ENCODE measurements at regions not wholly inside any gene's neighbourhood (a gene's known extent, or its start where the extent isn't known, plus 50 kb on each side); places are given as distances from the start of the nearest gene placed in this dataset.

DNA sequence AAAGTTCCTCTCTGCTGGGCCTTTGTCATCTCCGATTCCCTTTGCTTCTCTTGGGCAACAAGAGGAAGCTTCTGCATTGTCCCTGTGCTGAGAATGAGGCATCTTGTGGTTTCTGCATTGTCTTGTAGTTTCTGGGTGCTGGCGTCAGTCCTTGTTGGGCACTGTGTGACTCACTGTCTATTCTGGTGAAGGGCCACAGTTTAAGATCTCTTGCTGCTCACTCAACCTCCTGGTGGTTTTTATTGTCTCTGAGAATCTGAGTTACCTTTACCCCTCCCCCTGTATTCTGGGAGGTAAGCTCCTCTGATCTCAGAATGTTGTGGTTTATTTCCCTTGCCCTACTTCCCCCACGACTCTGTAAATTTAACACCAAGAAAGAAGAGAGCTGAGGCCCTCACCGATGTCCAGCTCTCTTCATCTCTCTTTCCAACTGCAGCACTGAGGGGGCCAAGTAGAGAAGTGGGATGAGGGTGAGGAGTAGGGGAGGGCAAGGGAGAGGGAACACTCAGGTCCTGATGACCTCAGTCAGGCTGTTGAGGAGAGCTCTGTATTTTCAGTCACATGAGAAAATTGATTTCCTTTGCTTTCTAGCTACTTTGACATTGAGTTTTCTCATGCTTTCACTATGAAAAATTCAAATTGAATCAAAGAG lies 441.6 kb upstream of the PITX2 start:
- DNase-seq (ENCODE audit: low spot score) = no peak
- no peaks in the 10 kb centered on the region for H3K9me3 Mint-ChIP-seq (ENCODE audit: unreplicated experiment)
- H3K36me3 Mint-ChIP-seq (ENCODE audit: low read depth, unreplicated experiment) = no peaks in the 10 kb centered on the region
- H3K4me3 Mint-ChIP-seq (ENCODE audit: unreplicated experiment) = no peak overlapping the region
- peaks cover 1% of the 10 kb centered on the region for H3K27me3 Mint-ChIP-seq (ENCODE audit: unreplicated experiment)
- TF ChIP-seq, protein P1, sequence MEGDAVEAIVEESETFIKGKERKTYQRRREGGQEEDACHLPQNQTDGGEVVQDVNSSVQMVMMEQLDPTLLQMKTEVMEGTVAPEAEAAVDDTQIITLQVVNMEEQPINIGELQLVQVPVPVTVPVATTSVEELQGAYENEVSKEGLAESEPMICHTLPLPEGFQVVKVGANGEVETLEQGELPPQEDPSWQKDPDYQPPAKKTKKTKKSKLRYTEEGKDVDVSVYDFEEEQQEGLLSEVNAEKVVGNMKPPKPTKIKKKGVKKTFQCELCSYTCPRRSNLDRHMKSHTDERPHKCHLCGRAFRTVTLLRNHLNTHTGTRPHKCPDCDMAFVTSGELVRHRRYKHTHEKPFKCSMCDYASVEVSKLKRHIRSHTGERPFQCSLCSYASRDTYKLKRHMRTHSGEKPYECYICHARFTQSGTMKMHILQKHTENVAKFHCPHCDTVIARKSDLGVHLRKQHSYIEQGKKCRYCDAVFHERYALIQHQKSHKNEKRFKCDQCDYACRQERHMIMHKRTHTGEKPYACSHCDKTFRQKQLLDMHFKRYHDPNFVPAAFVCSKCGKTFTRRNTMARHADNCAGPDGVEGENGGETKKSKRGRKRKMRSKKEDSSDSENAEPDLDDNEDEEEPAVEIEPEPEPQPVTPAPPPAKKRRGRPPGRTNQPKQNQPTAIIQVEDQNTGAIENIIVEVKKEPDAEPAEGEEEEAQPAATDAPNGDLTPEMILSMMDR (IDR thresholded peaks at IDR 0.05; ENCODE audit: unreplicated experiment) = no peak
- no peaks in the 10 kb centered on the region for H3K4me1 Mint-ChIP-seq (ENCODE audit: unreplicated experiment)
- H3K27ac Mint-ChIP-seq (ENCODE audit: unreplicated experiment) = no peak overlapping the region

- no peak for DNase-seq (ENCODE audit: low spot score)
- no peaks in the 10 kb centered on the region for H3K36me3 Mint-ChIP-seq (ENCODE audit: low read depth, unreplicated experiment)
- TF ChIP-seq, protein P1 (IDR thresholded peaks at IDR 0.05; ENCODE audit: unreplicated experiment) = no peak
Measured at GRCh38 chr4:111066001-111066400, 443.1 kb upstream of the PITX2 start.

GRCh38 chr4:111066447-111066846 lies 443.6 kb upstream of the PITX2 start:
- H3K36me3 Mint-ChIP-seq (ENCODE audit: low read depth, unreplicated experiment) = no peaks in the 10 kb centered on the region
- no peak overlapping the region for H3K27ac Mint-ChIP-seq (ENCODE audit: unreplicated experiment)
- no peak for DNase-seq (ENCODE audit: low spot score)
- H3K4me1 Mint-ChIP-seq (ENCODE audit: unreplicated experiment) = no peaks in the 10 kb centered on the region
- peaks cover 1% of the 10 kb centered on the region for H3K27me3 Mint-ChIP-seq (ENCODE audit: unreplicated experiment)
- H3K4me3 Mint-ChIP-seq (ENCODE audit: unreplicated experiment) = no peak overlapping the region
- TF ChIP-seq, protein P1 (IDR thresholded peaks at IDR 0.05; ENCODE audit: unreplicated experiment) = no peak
- H3K9me3 Mint-ChIP-seq (ENCODE audit: unreplicated experiment) = no peaks in the 10 kb centered on the region

More at GRCh38 chr4:111066001-111066400, 443.1 kb upstream of the PITX2 start:
- Mint-ChIP-seq H3K27ac (ENCODE audit: unreplicated experiment) (no peak overlapping the region), H3K27me3 (ENCODE audit: unreplicated experiment) (peaks cover 1% of the 10 kb centered on the region), H3K9me3 (ENCODE audit: unreplicated experiment) (no peaks in the 10 kb centered on the region), H3K4me1 (ENCODE audit: unreplicated experiment) (no peaks in the 10 kb centered on the region), H3K4me3 (ENCODE audit: unreplicated experiment) (no peak overlapping the region)

DNA sequence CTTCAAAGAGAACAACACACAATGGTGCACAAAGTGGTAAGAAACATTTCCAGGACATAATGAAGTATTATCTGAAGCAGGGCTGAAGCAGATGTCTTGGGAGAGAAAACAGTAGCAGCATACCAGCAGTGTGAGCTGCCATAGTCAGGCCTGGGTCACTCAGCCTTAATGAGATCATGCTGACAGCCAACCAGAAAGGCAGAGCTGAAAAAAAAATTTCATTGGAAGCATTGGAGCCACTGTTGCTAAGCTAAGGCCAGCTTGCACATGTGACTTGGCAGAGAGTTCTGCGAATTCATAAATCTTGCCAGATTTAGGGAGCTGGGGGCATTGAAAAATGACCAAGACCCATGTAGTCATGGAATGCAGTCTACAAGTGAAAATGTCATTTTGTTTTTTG lies 444.0 kb upstream of the PITX2 start:
- Mint-ChIP-seq H3K36me3 (ENCODE audit: low read depth, unreplicated experiment) (no peaks in the 10 kb centered on the region), H3K9me3 (ENCODE audit: unreplicated experiment) (no peaks in the 10 kb centered on the region), H3K4me3 (ENCODE audit: unreplicated experiment) (no peak overlapping the region), H3K27me3 (ENCODE audit: unreplicated experiment) (peaks cover 1% of the 10 kb centered on the region), H3K27ac (ENCODE audit: unreplicated experiment) (no peak overlapping the region), H3K4me1 (ENCODE audit: unreplicated experiment) (no peaks in the 10 kb centered on the region)
- TF ChIP-seq, protein P1 (IDR thresholded peaks at IDR 0.05; ENCODE audit: unreplicated experiment) = no peak
- no peak for DNase-seq (ENCODE audit: low spot score)

- Mint-ChIP-seq H3K4me1 (ENCODE audit: unreplicated experiment) (no peaks in the 10 kb centered on the region), H3K4me3 (ENCODE audit: unreplicated experiment) (no peak overlapping the region), H3K9me3 (ENCODE audit: unreplicated experiment) (no peaks in the 10 kb centered on the region), H3K27me3 (ENCODE audit: unreplicated experiment) (peaks cover 1% of the 10 kb centered on the region), H3K27ac (ENCODE audit: unreplicated experiment) (no peak overlapping the region), H3K36me3 (ENCODE audit: low read depth, unreplicated experiment) (peaks cover under 1% of the 10 kb centered on the region)
- TF ChIP-seq, protein P1 (IDR thresholded peaks at IDR 0.05; ENCODE audit: unreplicated experiment) = no peak
- DNase-seq (ENCODE audit: low spot score) = no peak
Measured at GRCh38 chr4:111068883-111069282, 446.0 kb upstream of the PITX2 start.
